GM12892 (cell line): ENCODE measurements at regions not wholly inside any gene's neighbourhood (a gene's known extent, or its start where the extent isn't known, plus 50 kb on each side); places are given as distances from the start of the nearest gene placed in this dataset.

Source experiments
- POLR2A ChIP-seq: IDR thresholded peaks from 2 replicates; pipeline ENCODE4 v1.6.1; 2011; ENCODE audit warnings: low read depth, low read length, control low read depth
- POLR2AphosphoS5 ChIP-seq: IDR thresholded peaks from 2 replicates; pipeline ENCODE4 v1.6.1; 2011; ENCODE audit warnings: low read depth, low read length, control low read depth
- TAF1 ChIP-seq: IDR thresholded peaks from 2 replicates; pipeline ENCODE4 v1.6.1; 2011; ENCODE audit warnings: low read depth, mild to moderate bottlenecking, control low read depth, low read length, borderline replicate concordance

DNA sequence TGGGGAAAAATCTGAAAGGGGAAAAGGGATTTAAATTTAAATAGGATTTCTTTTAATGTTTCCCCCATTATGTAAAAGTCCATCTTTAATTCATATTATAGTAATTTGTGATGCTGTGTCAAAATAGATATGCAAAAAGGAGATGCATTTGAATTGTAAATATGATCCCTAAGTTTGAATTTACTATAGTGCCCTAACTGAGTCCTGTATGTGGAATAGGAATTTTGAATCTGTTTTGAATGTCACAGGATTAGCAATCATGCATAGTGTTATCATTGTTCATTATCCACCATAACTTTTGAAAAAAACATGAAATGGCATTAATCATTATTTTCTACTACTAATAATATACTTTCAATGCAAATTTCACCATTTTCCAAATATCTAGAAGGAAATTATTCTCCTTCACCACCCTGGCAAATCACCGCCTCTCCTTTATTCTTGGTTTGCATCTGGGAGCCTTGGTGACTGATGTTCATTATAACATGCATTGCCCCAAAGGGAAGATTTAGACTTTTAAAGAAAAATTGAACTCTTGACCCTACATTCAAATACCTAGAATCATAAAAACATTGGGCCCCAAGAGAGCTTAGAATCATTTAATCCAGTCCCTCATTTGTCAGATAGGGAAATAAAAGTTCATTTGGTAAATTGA lies 341.5 kb upstream of the TMPO start:
- TF ChIP-seq POLR2AphosphoS5 = no peak
- no peak for TF ChIP-seq POLR2A
- no peak for TF ChIP-seq TAF1
